ENCODE measurements at regions not wholly inside any gene's neighbourhood (a gene's known extent, or its start where the extent isn't known, plus 50 kb on each side); places are given as distances from the start of the nearest gene placed in this dataset.

DNA sequence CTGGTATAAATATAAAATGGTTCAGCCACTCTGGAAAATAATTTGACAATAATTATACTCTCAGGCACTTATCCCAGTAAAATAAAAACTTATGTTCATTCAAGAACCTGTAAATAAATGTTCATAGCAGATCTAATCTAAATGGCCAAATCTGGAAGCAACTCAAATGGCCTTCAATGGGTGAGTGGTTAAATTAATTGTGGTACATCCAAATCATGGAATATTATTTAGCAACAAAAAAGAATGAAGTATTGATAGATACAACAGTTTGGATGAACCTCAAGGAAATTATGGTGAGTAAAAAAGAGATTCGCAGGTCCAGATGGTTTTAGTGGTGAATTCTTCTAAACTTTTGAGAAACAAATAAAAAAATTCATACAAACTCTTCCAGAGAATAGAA, 287.0 kb upstream of the ZC3H12C start:
- no peak for DNase-seq (ENCODE audit: low spot score in 2 of 2)
- 62 to 89% methylated on average over 1 of the region's 1 CpG for WGBS, 2 donors
- intact Hi-C loops (cut with DNase I; ENCODE audit: low total_unique reads), result no loop called here
- H3K4me3 ChIP-seq (ENCODE audit: low read depth, poor library complexity, severe bottlenecking), result no peak overlapping the region
- TF ChIP-seq, protein P1, sequence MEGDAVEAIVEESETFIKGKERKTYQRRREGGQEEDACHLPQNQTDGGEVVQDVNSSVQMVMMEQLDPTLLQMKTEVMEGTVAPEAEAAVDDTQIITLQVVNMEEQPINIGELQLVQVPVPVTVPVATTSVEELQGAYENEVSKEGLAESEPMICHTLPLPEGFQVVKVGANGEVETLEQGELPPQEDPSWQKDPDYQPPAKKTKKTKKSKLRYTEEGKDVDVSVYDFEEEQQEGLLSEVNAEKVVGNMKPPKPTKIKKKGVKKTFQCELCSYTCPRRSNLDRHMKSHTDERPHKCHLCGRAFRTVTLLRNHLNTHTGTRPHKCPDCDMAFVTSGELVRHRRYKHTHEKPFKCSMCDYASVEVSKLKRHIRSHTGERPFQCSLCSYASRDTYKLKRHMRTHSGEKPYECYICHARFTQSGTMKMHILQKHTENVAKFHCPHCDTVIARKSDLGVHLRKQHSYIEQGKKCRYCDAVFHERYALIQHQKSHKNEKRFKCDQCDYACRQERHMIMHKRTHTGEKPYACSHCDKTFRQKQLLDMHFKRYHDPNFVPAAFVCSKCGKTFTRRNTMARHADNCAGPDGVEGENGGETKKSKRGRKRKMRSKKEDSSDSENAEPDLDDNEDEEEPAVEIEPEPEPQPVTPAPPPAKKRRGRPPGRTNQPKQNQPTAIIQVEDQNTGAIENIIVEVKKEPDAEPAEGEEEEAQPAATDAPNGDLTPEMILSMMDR (IDR thresholded peaks at IDR 0.05), result no peak
- TF ChIP-seq POLR2A (IDR thresholded peaks at IDR 0.05), result no peak

DNA sequence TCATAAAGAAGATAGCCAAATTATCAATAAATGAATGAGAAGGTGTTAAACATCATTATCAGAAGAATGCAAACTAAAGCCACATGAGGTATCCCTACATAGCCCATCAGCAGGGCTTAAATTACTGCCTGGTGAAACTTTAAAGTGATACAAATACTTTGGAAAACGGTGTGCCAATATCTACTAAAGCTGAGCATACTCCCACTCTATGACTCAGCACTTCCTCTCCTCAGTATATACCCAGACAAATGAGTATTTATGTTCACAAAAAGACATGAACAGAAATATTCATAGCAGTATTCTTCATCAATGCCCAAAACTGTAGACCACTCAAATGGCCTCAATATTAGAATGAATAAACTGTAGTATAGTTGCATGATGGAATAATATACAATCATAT, 284.6 kb upstream of the ZC3H12C start:
- intact Hi-C loops (cut with DNase I; ENCODE audit: low total_unique reads), result no loop called here
- WGBS, 2 donors, result 36% methylated on average over 1 of the region's 1 CpG
- no peak overlapping the region for H3K4me3 ChIP-seq (ENCODE audit: low read depth, poor library complexity, severe bottlenecking)
- DNase-seq (ENCODE audit: low spot score in 2 of 2), result no peak
- TF ChIP-seq, protein P1 (IDR thresholded peaks at IDR 0.05), result no peak

DNA sequence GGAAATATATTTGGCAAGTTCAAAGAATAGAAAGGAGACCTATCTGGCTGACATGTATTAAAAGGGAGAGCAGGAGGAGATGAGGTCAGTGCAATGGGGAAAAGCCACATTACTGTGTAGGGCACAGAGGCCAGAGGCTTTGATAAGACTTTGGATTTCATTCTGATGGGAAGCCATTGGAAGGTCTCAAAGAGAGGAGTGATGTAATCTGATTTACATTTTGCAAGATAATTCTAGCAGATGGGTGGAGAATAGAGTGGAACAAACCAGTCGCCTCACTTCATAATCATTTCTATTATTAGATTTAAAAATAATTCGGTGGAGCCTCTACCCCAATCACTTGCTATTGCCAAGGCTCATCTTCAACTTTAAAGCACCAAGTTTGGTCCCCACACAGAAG, 278.4 kb upstream of the ZC3H12C start:
- intact Hi-C loops (cut with DNase I; ENCODE audit: low total_unique reads), result no loop called here
- no peak for DNase-seq (ENCODE audit: low spot score in 2 of 2)
- 32 to 42% methylated on average over 2 of the region's 2 CpGs for WGBS, 2 donors
- no peak for TF ChIP-seq POLR2A (IDR thresholded peaks at IDR 0.05)
- TF ChIP-seq, protein P1 (IDR thresholded peaks at IDR 0.05), result no peak
- no peak overlapping the region for H3K4me3 ChIP-seq (ENCODE audit: low read depth, poor library complexity, severe bottlenecking)

DNA sequence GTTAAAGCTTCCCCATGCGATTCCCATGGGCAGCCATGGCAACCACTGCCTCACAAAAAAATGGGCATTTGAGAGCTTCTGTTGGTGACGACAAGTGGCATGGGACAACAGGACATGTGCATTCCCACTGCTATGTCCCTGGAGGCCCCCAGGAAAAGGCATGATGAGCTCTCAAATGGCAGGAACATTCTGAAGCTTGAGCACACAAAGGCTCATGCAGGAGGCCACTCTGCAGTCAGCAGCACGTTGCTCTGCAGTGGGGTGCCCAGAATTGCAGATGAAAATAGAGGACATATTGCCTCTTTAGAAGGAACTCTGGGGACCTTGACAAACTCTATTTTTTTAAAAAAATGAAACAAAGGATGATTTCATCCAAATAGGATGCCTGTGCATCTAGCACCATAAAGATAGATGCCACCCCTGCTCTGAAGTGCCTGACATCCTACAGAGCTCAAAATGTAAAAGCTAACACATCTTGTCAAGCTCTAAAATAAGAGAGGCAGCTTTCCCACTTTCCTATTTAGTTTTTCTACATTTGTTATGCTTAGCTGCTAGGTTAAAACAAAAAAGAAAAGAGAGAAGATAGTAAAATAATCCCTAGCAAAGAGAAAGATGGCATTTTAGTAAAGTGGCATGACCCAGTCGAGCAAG, 277.6 kb upstream of the ZC3H12C start:
- intact Hi-C loops (cut with DNase I; ENCODE audit: low total_unique reads), result no loop called here
- WGBS, 2 donors, result 69 to 74% methylated on average over 4 of the region's 4 CpGs
- no peak for TF ChIP-seq POLR2A (IDR thresholded peaks at IDR 0.05)
- TF ChIP-seq, protein P1 (IDR thresholded peaks at IDR 0.05), result no peak
- H3K4me3 ChIP-seq (ENCODE audit: low read depth, poor library complexity, severe bottlenecking), result no peak overlapping the region
- no peak for DNase-seq (ENCODE audit: low spot score in 2 of 2)

DNA sequence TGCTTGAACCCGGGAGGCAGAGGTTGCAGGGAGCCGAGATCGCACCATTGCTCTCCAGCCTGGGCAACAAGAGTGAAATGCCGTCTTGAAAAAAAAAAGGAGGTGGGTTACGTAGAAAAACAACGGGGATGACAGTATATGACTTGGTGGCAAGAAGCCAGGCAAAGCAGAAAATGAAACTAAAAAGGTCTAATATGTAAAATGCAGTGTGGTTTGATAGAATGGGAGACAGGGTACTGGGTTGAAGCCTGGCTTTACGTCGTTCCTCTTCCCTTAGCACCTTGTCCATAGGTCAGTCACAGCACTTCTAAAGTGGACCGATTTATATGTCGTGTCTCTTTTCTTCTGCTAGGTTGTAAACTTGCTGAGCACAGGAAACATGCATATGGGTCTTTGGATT, 274.9 kb upstream of the ZC3H12C start:
- H3K4me3 ChIP-seq (ENCODE audit: low read depth, poor library complexity, severe bottlenecking), result no peak overlapping the region
- intact Hi-C loops (cut with DNase I; ENCODE audit: low total_unique reads), result no loop called here
- no peak for TF ChIP-seq POLR2A (IDR thresholded peaks at IDR 0.05)
- TF ChIP-seq, protein P1 (IDR thresholded peaks at IDR 0.05), result no peak
- no peak for DNase-seq (ENCODE audit: low spot score in 2 of 2)
- WGBS, 2 donors, result 71 to 76% methylated on average over 10 of the region's 10 CpGs

DNA sequence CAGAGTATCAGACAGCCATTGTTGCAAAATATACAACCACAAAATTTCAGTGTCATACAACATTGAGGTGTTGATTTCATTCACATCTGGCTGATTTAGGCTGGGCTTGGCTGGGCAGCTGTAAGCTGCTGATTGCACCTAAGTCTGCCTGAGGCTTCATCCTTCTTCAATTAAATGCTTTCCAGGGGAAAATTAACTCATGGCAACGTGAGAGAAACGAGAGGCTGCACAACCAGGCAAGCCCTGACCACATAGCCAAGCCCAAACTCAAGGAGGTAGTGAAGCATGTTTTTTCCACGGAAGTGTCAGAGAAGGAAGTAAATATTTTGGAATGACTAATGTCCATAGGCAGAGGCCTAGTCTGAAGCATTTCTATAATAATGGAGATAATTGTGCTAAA, 273.8 kb upstream of the ZC3H12C start:
- intact Hi-C loops (cut with DNase I; ENCODE audit: low total_unique reads), result no loop called here
- no peak for DNase-seq (ENCODE audit: low spot score in 2 of 2)
- TF ChIP-seq, protein P1 (IDR thresholded peaks at IDR 0.05), result no peak
- TF ChIP-seq POLR2A (IDR thresholded peaks at IDR 0.05), result no peak
- WGBS, 2 donors, result 12 to 16% methylated on average over 3 of the region's 3 CpGs
- no peak overlapping the region for H3K4me3 ChIP-seq (ENCODE audit: low read depth, poor library complexity, severe bottlenecking)
